Activated CD8-positive, alpha-beta memory T cell treated with anti-CD3 and anti-CD28 coated beads, Interleukin-2, amount 10 ng/mL, durations not matched to agents 7 days and 5 days (primary cell): ENCODE measurements at regions not wholly inside any gene's neighbourhood (a gene's known extent, or its start where the extent isn't known, plus 50 kb on each side); places are given as distances from the start of the nearest gene placed in this dataset.
"Not testable (repeated sequence)": the region's sequence is repeated elsewhere in the genome, so short reads cannot be mapped to it uniquely, and the experiment has no call there.

Experiments used
- ATAC-seq: fragments of 150-1000 bp; cut with Tn5 transposase; one replicate; pipeline ENCODE4 v1.10.0; 2021; ENCODE audit warnings: moderate library complexity
- CTCF ChIA-PET: fragments of 350-600 bp; sonication (Branson Sonifier 250); formaldehyde crosslinking; loops from one replicate; lab custom pipeline; 2021; ENCODE audit warnings: antibody characterized with exemption; lab: Charles Lee
- DNase-seq: peaks from one replicate; pipeline ENCODE4 v3.0.0-alpha.2; 2020
- H3K27ac Mint-ChIP-seq: one replicate; pipeline ENCODE4 v1.8.0; 2021; ENCODE audit warnings: mild to moderate bottlenecking, mixed read lengths
- H3K27me3 Mint-ChIP-seq: one replicate; pipeline ENCODE4 v1.8.0; 2021; ENCODE audit warnings: mixed read lengths
- H3K36me3 Mint-ChIP-seq: one replicate; pipeline ENCODE4 v1.8.0; 2021; ENCODE audit warnings: mild to moderate bottlenecking, mixed read lengths
- H3K4me1 Mint-ChIP-seq: one replicate; pipeline ENCODE4 v1.8.0; 2021; ENCODE audit warnings: mixed read lengths
- H3K4me3 Mint-ChIP-seq: one replicate; pipeline ENCODE4 v1.8.0; 2021; ENCODE audit warnings: mild to moderate bottlenecking, moderate library complexity, mixed read lengths
- H3K9me3 Mint-ChIP-seq: one replicate; pipeline ENCODE4 v1.8.0; 2022; ENCODE audit warnings: low read depth, mixed read lengths

DNA sequence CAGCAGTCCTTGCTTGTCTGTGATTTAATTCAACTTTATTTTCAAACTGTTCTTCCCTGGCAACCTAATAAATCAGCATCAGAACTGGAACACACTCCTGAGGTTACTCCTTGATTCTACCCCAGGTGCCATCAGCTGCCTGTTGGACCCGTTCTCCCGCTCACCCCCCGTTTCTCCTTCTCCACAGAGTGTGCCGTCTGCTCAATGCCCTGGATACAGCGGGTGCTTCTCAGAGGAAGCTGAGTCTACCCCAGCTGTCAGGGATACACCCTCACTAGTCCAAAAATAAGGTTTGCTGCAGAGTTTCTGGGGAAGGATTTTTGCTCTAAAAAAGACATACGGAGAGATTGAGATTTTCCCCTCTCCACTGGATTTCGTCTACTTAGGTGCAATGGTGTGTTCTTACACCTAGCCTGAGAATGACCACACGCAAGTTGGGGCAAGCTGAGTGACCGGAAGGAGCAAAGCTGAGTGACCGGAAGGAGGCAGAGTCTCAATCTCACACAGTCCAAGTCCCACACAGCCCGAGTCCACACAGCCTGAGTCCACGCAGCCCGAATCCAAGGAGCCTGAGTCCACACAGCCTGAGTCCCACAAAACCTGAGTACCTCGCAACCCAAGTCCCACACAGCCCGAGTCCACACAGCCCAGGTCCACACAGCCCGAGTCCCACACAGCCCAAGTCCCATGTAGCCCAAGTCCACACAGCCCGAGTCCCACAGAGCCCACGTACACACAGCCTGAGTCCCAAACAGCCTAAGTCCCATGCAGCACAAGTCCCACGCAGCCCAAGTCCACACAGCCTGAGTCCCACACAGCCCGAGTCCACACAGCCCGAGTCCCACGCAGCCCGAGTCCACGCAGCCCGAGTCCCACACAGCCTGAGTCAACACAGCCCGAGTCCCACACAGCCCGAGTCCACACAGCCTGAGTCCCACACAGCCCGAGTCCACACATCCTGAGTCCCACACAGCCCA is 58.6 kb upstream of the DACT2 start:
- ATAC-seq (no peak), DNase-seq (no peak)
- CTCF ChIA-PET = no interaction called here
- Mint-ChIP-seq H3K27ac (no peak overlapping the region), H3K9me3 (peaks cover 16% of the 10 kb centered on the region), H3K4me3 (no peak overlapping the region), H3K4me1 (no peaks in the 10 kb centered on the region), H3K27me3 (no peaks in the 10 kb centered on the region), H3K36me3 (no peaks in the 10 kb centered on the region)

DNA sequence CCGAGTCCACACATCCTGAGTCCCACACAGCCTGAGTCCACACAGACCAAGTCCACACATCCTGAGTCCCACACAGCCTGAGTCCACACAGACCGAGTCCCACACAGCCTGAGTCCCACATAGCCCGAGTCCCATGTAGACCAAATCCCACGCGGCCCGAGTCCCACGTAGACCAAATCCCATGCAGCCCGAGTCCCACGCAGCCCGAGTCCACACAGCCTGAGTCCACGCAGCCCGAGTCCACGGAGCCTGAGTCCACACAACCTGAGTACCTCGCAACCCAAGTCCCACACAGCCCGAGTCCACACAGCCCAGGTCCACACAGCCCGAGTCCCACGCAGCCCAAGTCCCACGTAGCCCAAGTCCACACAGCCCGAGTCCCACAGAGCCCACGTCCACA is 60.0 kb upstream of the DACT2 start:
- DNase-seq, H3K4me3 Mint-ChIP-seq, H3K4me1 Mint-ChIP-seq, CTCF ChIA-PET, H3K27ac Mint-ChIP-seq, H3K36me3 Mint-ChIP-seq, H3K27me3 Mint-ChIP-seq, ATAC-seq: not testable (repeated sequence)
- peaks cover 18% of the 10 kb centered on the region for H3K9me3 Mint-ChIP-seq

DNA sequence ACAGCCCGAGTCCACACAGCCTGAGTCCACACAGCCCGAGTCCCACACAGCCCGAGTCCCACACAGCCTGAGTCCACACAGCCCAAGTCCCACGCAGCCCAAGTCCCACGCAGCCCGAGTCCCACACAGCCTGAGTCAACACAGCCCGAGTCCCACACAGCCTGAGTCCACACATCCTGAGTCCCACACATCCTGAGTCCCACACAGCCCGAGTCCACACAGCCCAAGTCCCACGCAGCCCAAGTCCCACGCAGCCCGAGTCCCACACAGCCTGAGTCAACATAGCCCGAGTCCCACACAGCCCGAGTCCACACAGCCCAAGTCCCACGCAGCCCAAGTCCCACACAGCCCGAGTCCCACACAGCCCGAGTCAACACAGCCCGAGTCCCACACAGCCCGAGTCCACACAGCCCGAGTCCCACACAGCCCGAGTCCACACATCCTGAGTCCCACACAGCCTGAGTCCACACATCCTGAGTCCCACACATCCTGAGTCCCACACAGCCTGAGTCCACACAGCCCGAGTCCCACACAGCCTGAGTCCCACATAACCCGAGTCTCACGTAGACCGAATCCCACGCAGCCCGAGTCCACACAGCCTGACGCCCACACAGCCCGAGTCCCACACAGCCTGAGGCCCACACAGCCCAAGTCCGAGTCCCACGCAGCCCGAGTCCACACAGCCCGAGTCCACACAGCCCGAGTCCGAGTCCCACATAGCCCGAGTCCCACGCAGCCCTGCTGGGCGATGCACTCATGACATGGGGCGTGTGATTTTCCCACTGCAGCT is 60.6 kb upstream of the SMOC2 start:
- H3K4me3 Mint-ChIP-seq, H3K4me1 Mint-ChIP-seq, H3K27ac Mint-ChIP-seq, CTCF ChIA-PET, ATAC-seq, H3K36me3 Mint-ChIP-seq, H3K27me3 Mint-ChIP-seq, DNase-seq: not testable (repeated sequence)
- peaks cover 18% of the 10 kb centered on the region for H3K9me3 Mint-ChIP-seq

DNA sequence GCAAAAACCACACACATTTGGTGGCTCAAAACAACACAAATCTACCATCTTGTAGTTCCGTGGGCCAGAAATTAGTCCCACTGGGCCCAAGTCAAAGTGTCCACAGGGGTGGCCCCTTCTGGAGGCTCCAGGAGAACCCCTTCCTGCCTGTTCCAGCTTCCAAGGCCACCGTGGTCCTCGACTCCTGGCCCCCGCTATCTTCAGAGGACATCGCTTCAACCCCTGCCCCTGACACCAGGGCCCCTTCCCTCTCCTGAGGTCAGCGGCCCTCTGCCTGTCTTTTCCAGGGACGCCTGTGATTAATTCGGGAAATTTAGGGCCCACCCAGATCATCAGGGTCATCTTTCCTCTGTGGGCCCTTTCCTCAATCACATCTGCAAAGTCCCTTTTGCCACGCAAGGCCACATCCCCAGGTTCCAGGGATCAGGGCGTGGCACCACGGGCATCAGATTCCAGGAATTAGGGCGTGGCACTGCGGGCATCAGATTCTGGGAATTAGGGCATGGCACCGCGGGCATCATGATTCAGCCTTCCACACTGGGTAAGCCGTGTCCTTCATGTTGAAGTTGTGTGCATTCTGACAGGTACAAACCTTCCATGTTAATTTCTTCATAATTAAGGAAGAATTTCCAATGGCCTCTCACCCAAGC is 59.9 kb upstream of the SMOC2 start:
- Mint-ChIP-seq H3K9me3 (peaks cover 18% of the 10 kb centered on the region), H3K4me1 (no peaks in the 10 kb centered on the region), H3K4me3 (no peak overlapping the region), H3K27ac (no peak overlapping the region), H3K36me3 (no peaks in the 10 kb centered on the region), H3K27me3 (no peaks in the 10 kb centered on the region)
- ATAC-seq (no peak), DNase-seq (no peak)
- CTCF ChIA-PET = no interaction called here

DNA sequence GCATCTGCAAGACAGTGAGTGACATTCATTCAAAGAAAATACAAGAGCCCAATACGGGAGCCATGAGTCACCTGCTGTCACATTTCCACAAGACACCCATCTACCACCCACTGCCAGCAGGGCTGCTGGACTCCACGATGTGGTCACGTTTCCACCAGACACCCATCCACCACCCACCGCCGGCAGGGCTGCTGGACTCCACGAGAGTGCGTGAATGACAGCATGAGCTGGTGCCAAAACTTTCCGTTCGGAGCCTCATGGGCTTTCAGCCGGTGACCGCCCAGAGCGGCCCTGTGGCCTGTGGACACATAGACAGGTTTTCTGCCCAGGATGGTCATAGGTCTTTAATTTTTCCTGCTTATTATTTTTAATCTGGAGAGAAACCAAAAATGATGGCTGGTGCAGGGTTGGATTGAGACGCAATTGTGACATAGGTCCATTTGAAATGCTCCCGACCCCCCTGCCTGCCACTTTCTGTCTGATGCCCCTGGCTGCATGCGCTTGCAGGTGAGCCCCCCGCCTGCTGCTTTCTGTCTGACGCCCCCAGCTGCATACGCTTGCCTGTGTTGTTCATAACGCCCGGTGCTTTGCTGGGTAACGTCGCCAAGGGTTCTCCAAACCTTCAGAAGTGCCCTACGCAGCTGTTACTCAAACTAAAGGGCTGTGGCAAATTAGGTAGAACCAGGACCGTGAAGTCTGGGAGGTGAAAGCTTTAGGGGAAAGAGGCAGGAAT is 59.1 kb upstream of the SMOC2 start:
- peaks cover 18% of the 10 kb centered on the region for H3K9me3 Mint-ChIP-seq
- no peaks in the 10 kb centered on the region for H3K4me1 Mint-ChIP-seq
- CTCF ChIA-PET = no interaction called here
- no peaks in the 10 kb centered on the region for H3K27me3 Mint-ChIP-seq
- no peak overlapping the region for H3K4me3 Mint-ChIP-seq
- DNase-seq (no peak), ATAC-seq (no peak)
- H3K36me3 Mint-ChIP-seq = no peaks in the 10 kb centered on the region
- H3K27ac Mint-ChIP-seq = no peak overlapping the region

DNA sequence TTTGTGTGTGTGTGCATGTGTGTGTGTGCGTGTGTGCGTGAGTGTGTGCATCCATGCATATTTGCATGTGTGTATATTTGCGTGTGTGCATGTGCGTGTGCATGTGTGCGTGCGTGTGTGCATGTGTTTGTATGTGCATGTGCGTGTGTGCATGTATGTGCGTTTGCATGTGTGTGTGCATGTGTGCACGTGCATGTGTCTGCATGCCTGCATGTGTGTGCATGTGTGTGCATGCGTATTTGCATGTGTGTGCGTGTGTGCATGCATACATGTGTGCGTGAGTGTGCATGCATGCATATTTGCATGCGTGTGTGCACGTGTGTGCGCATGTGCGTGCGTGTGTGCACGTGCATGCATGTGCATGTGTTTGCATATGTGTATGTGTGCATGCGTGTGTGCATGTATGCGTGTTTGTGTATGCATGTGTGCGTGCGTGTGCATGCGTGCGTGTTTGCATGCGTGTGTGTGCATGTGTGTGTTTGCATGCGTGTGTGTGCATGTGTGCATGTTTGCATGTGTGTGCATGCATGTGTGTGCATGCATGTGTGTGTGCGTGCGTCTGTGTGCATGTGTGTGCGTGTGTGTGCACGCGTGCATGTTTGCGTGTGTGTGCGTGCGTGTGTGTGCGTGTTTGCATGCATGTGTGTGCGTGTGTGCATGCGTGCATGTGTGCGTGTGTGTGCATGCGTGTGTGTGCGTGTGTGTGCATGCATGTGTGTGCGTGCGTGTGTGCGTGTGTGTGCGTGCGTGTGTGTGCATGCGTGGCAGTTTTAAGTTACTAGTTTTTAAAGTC is 57.7 kb upstream of the SMOC2 start:
- H3K36me3 Mint-ChIP-seq = no peaks in the 10 kb centered on the region
- ATAC-seq = no peak
- no peak overlapping the region for H3K27ac Mint-ChIP-seq

DNA sequence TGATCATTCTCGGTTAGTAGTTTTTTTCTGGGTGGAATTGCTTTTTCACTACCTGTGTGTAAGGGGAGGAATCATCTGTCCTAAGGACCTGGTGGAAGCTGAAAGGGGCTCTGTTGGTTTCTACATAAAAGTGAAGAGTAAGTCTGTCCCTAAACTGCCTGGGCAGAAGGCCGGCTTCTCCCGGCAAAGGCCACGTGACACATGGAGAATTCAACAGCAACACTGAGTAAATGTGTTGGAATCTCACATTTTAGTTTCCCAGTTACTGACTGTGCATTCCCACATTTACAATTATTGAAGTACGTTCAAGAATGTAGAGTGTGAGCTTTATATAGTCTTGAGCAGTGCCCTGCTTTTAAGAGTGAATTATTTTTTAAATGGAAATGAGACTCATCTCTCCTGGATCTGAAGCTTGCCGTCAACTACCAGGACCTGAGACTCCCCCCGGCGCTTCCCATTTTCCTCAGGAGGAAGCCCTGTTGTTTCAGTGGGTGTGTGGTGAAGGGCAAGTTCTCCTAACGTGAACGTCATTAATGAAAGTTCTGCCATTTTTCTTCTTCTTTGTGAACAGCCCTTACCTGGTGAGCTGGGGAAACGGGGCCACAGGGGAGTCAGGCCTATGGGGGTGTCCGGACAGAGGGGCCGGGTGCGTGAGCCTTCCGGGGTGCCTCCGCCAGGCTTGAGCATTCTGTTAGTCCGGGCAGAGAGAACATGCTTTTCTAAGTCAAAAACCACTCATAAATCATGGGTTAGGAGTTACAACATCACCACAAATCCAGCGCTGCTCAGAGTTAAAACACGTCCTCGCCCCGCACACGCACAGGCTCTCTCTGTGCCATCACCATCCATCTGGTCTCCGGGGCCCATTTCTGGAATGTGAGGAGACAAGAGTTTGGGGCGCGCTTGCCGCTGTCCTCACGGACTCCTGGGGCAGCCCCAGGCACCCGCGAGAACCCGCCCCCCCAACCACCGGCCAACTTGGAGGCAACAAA is 56.6 kb upstream of the SMOC2 start:
- no peak for DNase-seq
- CTCF ChIA-PET = no interaction called here
- Mint-ChIP-seq H3K27ac (no peak overlapping the region), H3K36me3 (no peaks in the 10 kb centered on the region), H3K9me3 (peaks cover 11% of the 10 kb centered on the region), H3K27me3 (no peaks in the 10 kb centered on the region), H3K4me1 (no peaks in the 10 kb centered on the region), H3K4me3 (no peak overlapping the region)
- ATAC-seq = no peak

More for the DNA sequence above, 57.7 kb upstream of the SMOC2 start:
- no peaks in the 10 kb centered on the region for H3K27me3 Mint-ChIP-seq
- no peak for DNase-seq
- peaks cover 11% of the 10 kb centered on the region for H3K9me3 Mint-ChIP-seq
- H3K4me3 Mint-ChIP-seq = no peak overlapping the region
- CTCF ChIA-PET = no interaction called here
- H3K4me1 Mint-ChIP-seq = no peaks in the 10 kb centered on the region

DNA sequence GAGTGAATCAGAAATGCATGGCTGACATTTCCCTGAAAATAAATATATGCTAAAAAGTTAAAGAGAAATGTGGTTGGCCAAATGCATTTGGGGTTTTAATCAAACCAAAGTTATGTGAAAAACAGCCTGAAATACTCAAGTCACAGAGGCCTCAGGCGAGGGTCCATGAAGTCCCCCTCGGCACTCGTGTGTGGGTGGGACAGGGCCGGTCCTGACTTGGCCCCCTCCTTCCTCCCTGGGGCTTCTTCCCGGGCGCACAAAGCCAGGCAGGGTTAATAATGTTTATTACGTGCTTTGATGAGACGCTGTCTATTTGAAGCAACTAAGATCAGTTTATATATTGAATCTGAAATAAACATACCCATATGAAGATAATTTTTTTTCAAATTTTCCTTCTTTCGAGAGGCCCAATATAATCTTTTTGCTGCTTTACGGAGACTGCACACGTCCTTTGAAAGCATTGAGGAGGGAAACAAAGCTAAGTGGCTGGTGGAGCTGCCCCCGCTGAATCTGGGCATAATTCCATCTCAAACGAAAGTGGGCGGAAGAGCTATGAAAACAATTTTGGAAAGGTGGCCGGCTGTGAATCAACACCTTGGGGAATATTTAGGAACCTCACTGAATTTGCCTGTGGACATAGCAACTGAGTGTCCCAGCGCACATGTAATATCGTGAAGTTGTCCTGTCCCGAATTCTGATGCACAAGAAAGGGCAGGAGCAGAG is 55.8 kb upstream of the SMOC2 start:
- H3K4me3 Mint-ChIP-seq = no peak overlapping the region
- H3K9me3 Mint-ChIP-seq = peaks cover 11% of the 10 kb centered on the region
- no peak overlapping the region for H3K27ac Mint-ChIP-seq
- CTCF ChIA-PET = no interaction called here
- H3K4me1 Mint-ChIP-seq = no peaks in the 10 kb centered on the region
- ATAC-seq = no peak
- no peaks in the 10 kb centered on the region for H3K36me3 Mint-ChIP-seq
- no peak for DNase-seq
- H3K27me3 Mint-ChIP-seq = no peaks in the 10 kb centered on the region

DNA sequence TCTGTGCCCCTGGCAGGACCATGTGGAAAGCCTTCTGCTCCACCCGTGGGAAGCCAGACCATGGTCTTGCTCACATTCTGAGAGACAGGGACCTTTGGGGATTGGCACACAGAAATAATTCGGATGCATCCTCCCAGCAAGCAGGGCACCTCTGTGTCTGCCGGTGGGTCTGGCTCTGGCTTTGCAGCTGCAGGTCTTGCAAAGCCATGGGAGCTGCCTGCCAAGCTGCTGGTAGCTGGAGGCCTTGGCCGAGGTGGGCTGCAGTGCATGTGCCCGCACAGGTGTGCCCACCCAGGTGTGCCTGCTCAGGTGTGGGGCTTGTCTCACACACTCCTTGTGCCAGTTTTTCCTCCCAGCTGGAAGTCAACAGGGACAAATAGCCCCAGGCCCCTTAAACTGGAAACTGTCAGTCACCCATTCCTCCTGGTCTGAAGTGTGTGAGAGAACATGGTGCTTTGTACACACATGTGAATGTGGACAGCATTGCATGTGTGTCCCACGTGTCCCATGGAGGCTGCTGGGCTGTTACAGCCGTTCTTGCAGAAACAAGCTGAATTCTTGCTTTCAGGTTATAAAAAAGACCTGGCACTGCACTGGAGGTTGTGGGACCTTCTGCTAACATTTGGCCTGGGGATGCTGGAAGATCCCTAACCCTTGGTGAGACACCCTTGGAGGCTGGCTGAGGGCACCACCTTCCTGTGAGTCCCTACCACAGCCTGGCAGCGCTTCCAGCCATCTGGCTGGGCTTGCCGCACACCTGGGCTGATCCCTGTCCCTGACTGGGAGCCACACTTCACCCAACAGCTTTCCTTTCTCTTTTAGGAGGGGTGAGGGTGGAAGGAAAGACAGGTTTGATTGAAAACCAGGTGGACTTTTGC is 54.9 kb upstream of the SMOC2 start:
- ATAC-seq (no peak), DNase-seq (no peak)
- H3K27me3 Mint-ChIP-seq = no peaks in the 10 kb centered on the region
- H3K9me3 Mint-ChIP-seq = peaks cover 7% of the 10 kb centered on the region
- no peak overlapping the region for H3K4me3 Mint-ChIP-seq
- CTCF ChIA-PET = no interaction called here
- no peaks in the 10 kb centered on the region for H3K4me1 Mint-ChIP-seq
- no peaks in the 10 kb centered on the region for H3K36me3 Mint-ChIP-seq
- H3K27ac Mint-ChIP-seq = no peak overlapping the region

DNA sequence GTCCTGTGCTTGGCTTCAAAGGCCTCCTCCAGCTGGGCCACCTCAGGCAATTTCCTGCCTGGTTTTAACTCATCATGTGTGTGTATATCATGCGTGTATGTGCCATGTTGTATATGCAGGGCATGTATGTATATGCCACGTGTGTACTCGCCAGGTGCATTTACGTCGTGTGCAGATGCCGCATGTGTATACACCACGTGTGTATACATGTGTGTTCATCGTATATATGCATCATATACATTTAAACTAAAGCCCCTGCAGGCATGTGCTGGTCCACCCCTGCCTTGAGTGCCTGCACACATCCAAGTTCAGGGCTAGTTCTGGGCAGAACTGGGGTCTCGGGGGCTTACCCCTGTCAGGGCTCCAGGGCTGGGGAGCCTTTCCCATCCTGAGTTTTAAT is 54.0 kb upstream of the SMOC2 start:
- Mint-ChIP-seq H3K27me3 (no peaks in the 10 kb centered on the region), H3K4me1 (no peaks in the 10 kb centered on the region), H3K27ac (no peak overlapping the region), H3K4me3 (no peak overlapping the region), H3K36me3 (no peaks in the 10 kb centered on the region), H3K9me3 (peaks cover 7% of the 10 kb centered on the region)
- ATAC-seq (no peak), DNase-seq (no peak)
- CTCF ChIA-PET = no interaction called here
